ENCODE measurements at regions not wholly inside any gene's neighbourhood (a gene's known extent, or its start where the extent isn't known, plus 50 kb on each side); places are given as distances from the start of the nearest gene placed in this dataset.

- TF ChIP-seq CTCF (IDR thresholded peaks at IDR 0.05; ENCODE audit: low read length): no peak
- TF ChIP-seq EZH2 (IDR thresholded peaks at IDR 0.05; ENCODE audit: borderline replicate concordance, low read length): no peak
Observed at GRCh38 chr4:128501239-128501638, 213.6 kb upstream of the PGRMC2 start.
